Astrocyte (in vitro differentiated cells and primary cell): ENCODE measurements at regions not wholly inside any gene's neighbourhood (a gene's known extent, or its start where the extent isn't known, plus 50 kb on each side); places are given as distances from the start of the nearest gene placed in this dataset.

Experiments used
- DNase-seq: peaks from one replicate; pipeline ENCODE4 v3.0.0-alpha.2; 2010; ENCODE audit warnings: low read depth
- FAIRE-seq: peaks from 2 replicates; lab custom pipeline; 2011; peaks lifted over from hg19 to GRCh38; lab: Jason Lieb, UNC
- H2AFZ ChIP-seq: 2 replicates; pipeline ENCODE4 v1.6.0; 2012; ENCODE audit warnings: low read depth, low read length, inconsistent platforms
- H3K27ac ChIP-seq: 2 replicates; pipeline ENCODE4 v1.5.1; 2011; ENCODE audit warnings: low read depth, low read length, inconsistent platforms
- H3K27me3 ChIP-seq: 2 replicates; pipeline ENCODE4 v1.6.0; 2011; ENCODE audit warnings: low read length, inconsistent platforms; ENCODE audit not compliant: insufficient read depth
- H3K36me3 ChIP-seq: 2 replicates; pipeline ENCODE4 v1.5.1; 2011; ENCODE audit warnings: low read length, inconsistent platforms; ENCODE audit not compliant: insufficient read depth
- H3K4me1 ChIP-seq: 2 replicates; pipeline ENCODE4 v1.5.1; 2011; ENCODE audit warnings: low read length, inconsistent platforms; ENCODE audit not compliant: insufficient read depth
- H3K4me2 ChIP-seq: 2 replicates; pipeline ENCODE4 v1.6.0; 2012; ENCODE audit warnings: low read length, inconsistent platforms
- H3K4me3 ChIP-seq: 2 replicates; pipeline ENCODE4 v1.5.1; 2011; ENCODE audit warnings: low read depth, mild to moderate bottlenecking, low read length, inconsistent platforms; ENCODE audit not compliant: insufficient read depth
- H3K79me2 ChIP-seq: 2 replicates; pipeline ENCODE4 v1.6.0; 2012; ENCODE audit warnings: mild to moderate bottlenecking, low read length, inconsistent platforms; ENCODE audit not compliant: insufficient read depth
- H3K9ac ChIP-seq: 2 replicates; pipeline ENCODE4 v1.6.0; 2012; ENCODE audit warnings: mild to moderate bottlenecking, low read length, inconsistent platforms
- H3K9me3 ChIP-seq: 2 replicates; pipeline ENCODE4 v1.5.1; 2012; ENCODE audit warnings: low read depth, mild to moderate bottlenecking, low read length, inconsistent platforms; ENCODE audit not compliant: insufficient read depth
- H4K20me1 ChIP-seq: 2 replicates; pipeline ENCODE4 v1.6.0; 2012; ENCODE audit warnings: low read length, inconsistent platforms; ENCODE audit not compliant: insufficient read depth
- H3K27ac Mint-ChIP-seq: one replicate; pipeline ENCODE4 v1.8.0; 2021; ENCODE audit warnings: mild to moderate bottlenecking, mixed read lengths; ENCODE audit not compliant: unreplicated experiment
- H3K27me3 Mint-ChIP-seq: one replicate; pipeline ENCODE4 v1.8.0; 2021; ENCODE audit warnings: low read depth, mixed read lengths; ENCODE audit not compliant: unreplicated experiment
- H3K36me3 Mint-ChIP-seq: one replicate; pipeline ENCODE4 v1.8.0; 2021; ENCODE audit warnings: low read depth, mixed read lengths; ENCODE audit not compliant: unreplicated experiment
- H3K4me1 Mint-ChIP-seq: one replicate; pipeline ENCODE4 v1.8.0; 2021; ENCODE audit warnings: low read depth, mixed read lengths; ENCODE audit not compliant: unreplicated experiment
- H3K4me3 Mint-ChIP-seq: one replicate; pipeline ENCODE4 v1.8.0; 2021; ENCODE audit warnings: mild to moderate bottlenecking, moderate library complexity, mixed read lengths; ENCODE audit not compliant: unreplicated experiment
- H3K9me3 Mint-ChIP-seq: one replicate; pipeline ENCODE4 v1.8.0; 2021; ENCODE audit warnings: mild to moderate bottlenecking, mixed read lengths; ENCODE audit not compliant: unreplicated experiment
- CTCF ChIP-seq: IDR thresholded peaks from 2 replicates; pipeline ENCODE4 v1.5.1; 2011; ENCODE audit warnings: low read depth, mild to moderate bottlenecking, inconsistent platforms, low read length, moderate library complexity; ENCODE audit not compliant: insufficient read depth
- EZH2 ChIP-seq: IDR thresholded peaks from 2 replicates; pipeline ENCODE4 v1.6.1; 2012; ENCODE audit warnings: mild to moderate bottlenecking, low read length, inconsistent platforms; ENCODE audit not compliant: insufficient read depth

- no peaks in the 10 kb centered on the region for H3K4me1 Mint-ChIP-seq
Measured at GRCh38 chr2:59868981-59869380, 684.5 kb downstream of the BCL11A start.

GRCh38 chr2:59866436-59866835, 687.0 kb downstream of the BCL11A start:
- DNase-seq: no peak
- Mint-ChIP-seq H3K36me3 (no peaks in the 10 kb centered on the region), H3K27ac (no peak overlapping the region), H3K9me3 (peaks cover 6% of the 10 kb centered on the region), H3K4me1 (no peaks in the 10 kb centered on the region), H3K27me3 (peaks cover 11% of the 10 kb centered on the region), H3K4me3 (no peak overlapping the region)
- TF ChIP-seq EZH2 (no peak), CTCF (no peak)
- no peak overlapping the region for H2AFZ ChIP-seq
- H3K4me1 ChIP-seq: no peaks in the 10 kb centered on the region
- H3K36me3 ChIP-seq: no peaks in the 10 kb centered on the region
- H3K9me3 ChIP-seq: peaks cover 6% of the 10 kb centered on the region
- no peaks in the 10 kb centered on the region for H4K20me1 ChIP-seq
- no peak for FAIRE-seq
- H3K27me3 ChIP-seq: no peaks in the 10 kb centered on the region
- no peak overlapping the region for H3K9ac ChIP-seq
- no peak overlapping the region for H3K4me3 ChIP-seq
- H3K4me2 ChIP-seq: no peak overlapping the region
- H3K79me2 ChIP-seq: no peaks in the 10 kb centered on the region
- no peak overlapping the region for H3K27ac ChIP-seq

More at GRCh38 chr2:59868981-59869380, 684.5 kb downstream of the BCL11A start:
- TF ChIP-seq CTCF (no peak), EZH2 (no peak)
- peaks cover 3% of the 10 kb centered on the region for H3K9me3 ChIP-seq
- no peak overlapping the region for H3K4me3 ChIP-seq
- H3K27ac Mint-ChIP-seq: no peak overlapping the region
- no peak overlapping the region for H2AFZ ChIP-seq
- no peaks in the 10 kb centered on the region for H3K9me3 Mint-ChIP-seq
- H3K9ac ChIP-seq: no peak overlapping the region
- no peaks in the 10 kb centered on the region for H3K36me3 ChIP-seq
- DNase-seq: no peak
- no peaks in the 10 kb centered on the region for H3K79me2 ChIP-seq
- H4K20me1 ChIP-seq: no peaks in the 10 kb centered on the region
- no peak for FAIRE-seq
- H3K36me3 Mint-ChIP-seq: no peaks in the 10 kb centered on the region
- no peak overlapping the region for H3K4me3 Mint-ChIP-seq
- no peak overlapping the region for H3K27ac ChIP-seq
- H3K4me1 ChIP-seq: no peaks in the 10 kb centered on the region
- H3K4me2 ChIP-seq: no peak overlapping the region
- H3K27me3 ChIP-seq: no peaks in the 10 kb centered on the region
- peaks cover 11% of the 10 kb centered on the region for H3K27me3 Mint-ChIP-seq

- Histone ChIP-seq H3K79me2 (no peaks in the 10 kb centered on the region), H3K27me3 (no peaks in the 10 kb centered on the region), H3K4me3 (no peak overlapping the region), H3K4me1 (no peaks in the 10 kb centered on the region), H4K20me1 (no peaks in the 10 kb centered on the region), H3K4me2 (no peak overlapping the region), H3K27ac (no peak overlapping the region), H2AFZ (no peak overlapping the region), H3K9ac (no peak overlapping the region), H3K9me3 (peaks cover 2% of the 10 kb centered on the region), H3K36me3 (no peaks in the 10 kb centered on the region)
- Mint-ChIP-seq H3K4me3 (no peak overlapping the region), H3K27ac (no peak overlapping the region), H3K4me1 (no peaks in the 10 kb centered on the region), H3K27me3 (peaks cover 6% of the 10 kb centered on the region), H3K36me3 (no peaks in the 10 kb centered on the region), H3K9me3 (peaks cover 12% of the 10 kb centered on the region)
- TF ChIP-seq EZH2 (no peak), CTCF (no peak)
- FAIRE-seq: no peak
- DNase-seq: no peak
Measured at GRCh38 chr2:59858540-59858939, 694.9 kb downstream of the BCL11A start.
